Prostate gland (tissue), 2 donors: ENCODE measurements at regions not wholly inside any gene's neighbourhood (a gene's known extent, or its start where the extent isn't known, plus 50 kb on each side); places are given as distances from the start of the nearest gene placed in this dataset.

ENCODE experiments used
- POLR2A ChIP-seq: fragments of 450-650 bp; IDR thresholded peaks from one replicate; pipeline ENCODE4 v1.6.1; 2016; ENCODE audit warnings: antibody characterized with exemption, mild to moderate bottlenecking
- TF ChIP-seq, protein P1 (sequence below), 4 experiments: fragments of 200-600 bp in 2 of 4; fragments of 450-650 bp in 2 of 4; sonication (generic) in 2 of 4; IDR thresholded peaks; 1 replicate in 3 of 4; 2 replicates in 1 of 4; pipeline ENCODE4 v1.5.1; 2016 to 2019; ENCODE audit warnings: antibody characterized with exemption in 4 of 4, mild to moderate bottlenecking in 2 of 4, moderate library complexity in 2 of 4

DNA sequence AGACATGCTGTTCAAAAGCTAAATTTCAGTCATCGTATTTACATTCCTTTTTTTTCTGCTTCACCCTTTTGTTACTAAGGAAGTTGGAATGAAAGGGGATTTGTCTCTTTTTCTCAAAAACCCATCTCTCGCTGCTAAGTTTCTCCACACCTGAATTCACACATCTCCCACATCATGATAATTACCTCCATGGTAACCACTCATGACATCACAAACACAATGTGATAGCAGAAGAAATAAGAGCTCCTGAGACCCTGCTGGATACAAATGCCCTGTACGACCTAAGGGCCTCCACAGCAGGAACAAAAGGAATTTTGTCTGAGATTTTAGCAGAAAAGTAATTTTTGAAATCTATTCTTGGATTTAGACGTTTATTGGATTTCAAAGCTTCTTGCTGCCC lies 82.6 kb upstream of the GNAO1 start:
- TF ChIP-seq, protein P1, sequence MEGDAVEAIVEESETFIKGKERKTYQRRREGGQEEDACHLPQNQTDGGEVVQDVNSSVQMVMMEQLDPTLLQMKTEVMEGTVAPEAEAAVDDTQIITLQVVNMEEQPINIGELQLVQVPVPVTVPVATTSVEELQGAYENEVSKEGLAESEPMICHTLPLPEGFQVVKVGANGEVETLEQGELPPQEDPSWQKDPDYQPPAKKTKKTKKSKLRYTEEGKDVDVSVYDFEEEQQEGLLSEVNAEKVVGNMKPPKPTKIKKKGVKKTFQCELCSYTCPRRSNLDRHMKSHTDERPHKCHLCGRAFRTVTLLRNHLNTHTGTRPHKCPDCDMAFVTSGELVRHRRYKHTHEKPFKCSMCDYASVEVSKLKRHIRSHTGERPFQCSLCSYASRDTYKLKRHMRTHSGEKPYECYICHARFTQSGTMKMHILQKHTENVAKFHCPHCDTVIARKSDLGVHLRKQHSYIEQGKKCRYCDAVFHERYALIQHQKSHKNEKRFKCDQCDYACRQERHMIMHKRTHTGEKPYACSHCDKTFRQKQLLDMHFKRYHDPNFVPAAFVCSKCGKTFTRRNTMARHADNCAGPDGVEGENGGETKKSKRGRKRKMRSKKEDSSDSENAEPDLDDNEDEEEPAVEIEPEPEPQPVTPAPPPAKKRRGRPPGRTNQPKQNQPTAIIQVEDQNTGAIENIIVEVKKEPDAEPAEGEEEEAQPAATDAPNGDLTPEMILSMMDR (IDR thresholded peaks at IDR 0.05) = no peak
- TF ChIP-seq POLR2A = no peak
